Gastroesophageal sphincter (tissue), 4 donors: ENCODE measurements at regions not wholly inside any gene's neighbourhood (a gene's known extent, or its start where the extent isn't known, plus 50 kb on each side); places are given as distances from the start of the nearest gene placed in this dataset.

Experiments
- ATAC-seq: fragments of 150-250 bp; one replicate; pipeline ENCODE4 v1.9.1; 2016; ENCODE audit warnings: mild to moderate bottlenecking, moderate library complexity
- H3K27ac ChIP-seq, 4 donors: fragments of 200-600 bp; sonication (generic) in 3 of 4; 1 replicate in 3 of 4; 2 replicates in 1 of 4; pipeline ENCODE4 v1.5.1; 2016 to 2019
- H3K27me3 ChIP-seq: fragments of 200-600 bp; sonication (generic); one replicate; pipeline ENCODE4 v1.5.1; 2019
- H3K36me3 ChIP-seq, 2 donors: fragments of 200-600 bp; sonication (generic); one replicate each; pipeline ENCODE4 v1.5.1; 2019; ENCODE audit warnings: control low read depth in 1 of 2
- H3K4me1 ChIP-seq, 3 donors: fragments of 200-600 bp; sonication (generic); 1 replicate in 2 of 3; 2 replicates in 1 of 3; pipeline ENCODE4 v1.5.1; 2016 to 2019; ENCODE audit warnings: control low read depth in 2 of 3
- H3K4me3 ChIP-seq, 2 donors: fragments of 200-600 bp; sonication (generic); one replicate each; pipeline ENCODE4 v1.5.1; 2019; ENCODE audit warnings: mild to moderate bottlenecking in 1 of 2, moderate library complexity in 1 of 2
- H3K9me3 ChIP-seq, 3 donors: fragments of 200-600 bp; sonication (generic); one replicate each; pipeline ENCODE4 v1.5.1; 2017 to 2019; ENCODE audit warnings: control low read depth in 2 of 3
- CTCF ChIP-seq, 4 experiments: fragments of 200-600 bp in 2 of 4; fragments of 450-650 bp in 2 of 4; sonication (generic) in 1 of 4; IDR thresholded peaks; one replicate each; pipeline ENCODE4 v1.5.1; 2017 to 2019; ENCODE audit warnings: antibody characterized with exemption in 4 of 4, mild to moderate bottlenecking in 2 of 4, moderate library complexity in 2 of 4
- EP300 ChIP-seq: sonication (generic); formaldehyde crosslinking; IDR thresholded peaks from one replicate; pipeline ENCODE4 v1.6.1; 2017; ENCODE audit warnings: antibody characterized with exemption, mild to moderate bottlenecking
- POLR2A ChIP-seq, 2 donors: fragments of 450-650 bp; IDR thresholded peaks; one replicate each; pipeline ENCODE4 v1.6.1; 2017; ENCODE audit warnings: antibody characterized with exemption in 2 of 2, mild to moderate bottlenecking in 2 of 2, moderate library complexity in 1 of 2
- POLR2AphosphoS5 ChIP-seq: sonication (generic); formaldehyde crosslinking; IDR thresholded peaks from one replicate; pipeline ENCODE4 v1.6.1; 2017; ENCODE audit warnings: antibody characterized with exemption
- WGBS, 2 donors: methylation state at CpG; one replicate each; pipeline ENCODE4 v1.1.5; 2018; ENCODE audit warnings: low coverage in 1 of 2; 5-methylcytosine and 5-hydroxymethylcytosine counted together

GRCh38 chr2:14433946-14434495, 198.5 kb upstream of the LRATD1 start:
- H3K9me3 ChIP-seq: no peaks in the 10 kb centered on the region
- H3K27ac ChIP-seq: no peak overlapping the region
- H3K36me3 ChIP-seq: no peaks in the 10 kb centered on the region
- no peak for ATAC-seq
- TF ChIP-seq EP300 (no peak), POLR2A (IDR thresholded peaks at IDR 0.05) (no peak), CTCF (IDR thresholded peaks at IDR 0.05) (no peak), POLR2AphosphoS5 (no peak)
- H3K27me3 ChIP-seq: no peaks in the 10 kb centered on the region
- no peak overlapping the region for H3K4me3 ChIP-seq
- whole genome bisulfite sequencing, 2 donors: 75 to 100% methylated on average over 1 to 3 of the region's 5 CpGs
- no peaks in the 10 kb centered on the region for H3K4me1 ChIP-seq

GRCh38 chr2:14445670-14446069, 186.8 kb upstream of the LRATD1 start:
- Histone ChIP-seq H3K36me3 (no peaks in the 10 kb centered on the region), H3K27me3 (no peaks in the 10 kb centered on the region), H3K4me1 (no peaks in the 10 kb centered on the region), H3K4me3 (no peak overlapping the region), H3K27ac (no peak overlapping the region), H3K9me3 (peaks cover 0 to 11% (median 0%) of the 10 kb centered on the region in 3 donors)
- ATAC-seq: no peak
- no peak for TF ChIP-seq POLR2A (IDR thresholded peaks at IDR 0.05)

- Histone ChIP-seq H3K4me3 (no peak overlapping the region), H3K9me3 (peaks cover 0 to 11% (median 0%) of the 10 kb centered on the region in 3 donors), H3K27ac (no peak overlapping the region), H3K27me3 (no peaks in the 10 kb centered on the region), H3K4me1 (no peaks in the 10 kb centered on the region), H3K36me3 (no peaks in the 10 kb centered on the region)
- ATAC-seq: no peak
- TF ChIP-seq CTCF (IDR thresholded peaks at IDR 0.05): no peak
- no peak for TF ChIP-seq POLR2AphosphoS5
- no peak for TF ChIP-seq EP300
- TF ChIP-seq POLR2A (IDR thresholded peaks at IDR 0.05): no peak
- WGBS, 2 donors: 74 to 89% methylated on average over 1 of the region's 1 CpG
Measured at GRCh38 chr2:14448340-14448739, 184.2 kb upstream of the LRATD1 start.

GRCh38 chr2:14451312-14451711, 181.2 kb upstream of the LRATD1 start:
- Histone ChIP-seq H3K36me3 (no peaks in the 10 kb centered on the region), H3K4me1 (no peaks in the 10 kb centered on the region), H3K27me3 (no peaks in the 10 kb centered on the region), H3K4me3 (no peak overlapping the region), H3K9me3 (peaks cover 0 to under 1% (median 0%) of the 10 kb centered on the region in 3 donors), H3K27ac (no peak overlapping the region)
- no peak for TF ChIP-seq EP300
- no peak for TF ChIP-seq CTCF (IDR thresholded peaks at IDR 0.05)
- no peak for TF ChIP-seq POLR2A (IDR thresholded peaks at IDR 0.05)
- no peak for TF ChIP-seq POLR2AphosphoS5
- 69 to 96% methylated on average over 2 of the region's 2 CpGs for WGBS, 2 donors
- no peak for ATAC-seq

GRCh38 chr2:14454202-14454601, 178.3 kb upstream of the LRATD1 start:
- Histone ChIP-seq H3K9me3 (no peaks in the 10 kb centered on the region), H3K27ac (no peak overlapping the region), H3K27me3 (no peaks in the 10 kb centered on the region), H3K36me3 (no peaks in the 10 kb centered on the region), H3K4me1 (no peaks in the 10 kb centered on the region), H3K4me3 (no peak overlapping the region)
- no peak for ATAC-seq
- TF ChIP-seq CTCF (IDR thresholded peaks at IDR 0.05) (no peak), EP300 (no peak), POLR2A (IDR thresholded peaks at IDR 0.05) (no peak), POLR2AphosphoS5 (no peak)
- WGBS, 2 donors: 77 to 86% methylated on average over 2 to 3 of the region's 3 CpGs
